ENCODE measurements at regions not wholly inside any gene's neighbourhood (a gene's known extent, or its start where the extent isn't known, plus 50 kb on each side); places are given as distances from the start of the nearest gene placed in this dataset.
"Not testable (repeated sequence)": the region's sequence is repeated elsewhere in the genome, so short reads cannot be mapped to it uniquely, and the experiment has no call there.

DNA sequence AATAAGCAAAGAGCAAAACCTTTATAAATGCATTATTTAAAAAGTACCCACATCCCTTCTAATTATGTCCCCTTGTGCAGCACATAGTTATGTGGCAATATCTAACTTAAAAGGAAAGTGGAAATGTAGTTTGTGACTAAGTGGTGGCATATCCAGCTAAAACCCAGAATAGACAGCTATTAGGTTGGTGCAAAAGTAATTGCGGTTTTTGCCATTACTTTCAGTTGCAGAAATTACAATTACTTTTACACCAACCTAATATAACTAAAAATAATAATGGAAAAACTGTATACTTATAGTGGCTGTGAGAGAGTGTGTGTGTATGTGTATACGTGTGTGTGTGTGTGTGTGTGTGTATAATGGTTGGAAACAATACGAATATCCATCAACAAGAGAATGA lies 1108.1 kb upstream of the CNTN5 start:
- Histone ChIP-seq H3K79me2 (ENCODE audit: low read length) (no peaks in the 10 kb centered on the region), H3K4me3 (ENCODE audit: low read length) (no peak overlapping the region), H3K4me1 (ENCODE audit: insufficient read depth, low read length) (no peaks in the 10 kb centered on the region), H3F3A (ENCODE audit: low read length, unreplicated experiment) (no peaks in the 10 kb centered on the region), H2AFZ (ENCODE audit: low read length) (no peak overlapping the region), H3K9me3 (ENCODE audit: low read length) (no peaks in the 10 kb centered on the region), H3K9ac (ENCODE audit: low read length) (no peak overlapping the region), H3K4me2 (ENCODE audit: low read length) (no peak overlapping the region), H3K9me2 (replicated peaks; ENCODE audit: low read length) (no peaks in the 10 kb centered on the region), H4K20me1 (ENCODE audit: low read length) (no peaks in the 10 kb centered on the region), H3K27ac (ENCODE audit: low read length) (no peak overlapping the region), H3K36me3 (ENCODE audit: low read depth, low read length) (no peaks in the 10 kb centered on the region), H3K27me3 (ENCODE audit: low read length) (no peaks in the 10 kb centered on the region)
- TF ChIP-seq EZH2phosphoT487 (IDR thresholded peaks at IDR 0.05; ENCODE audit: borderline replicate concordance, low read length) (no peak), EZH2 (IDR thresholded peaks at IDR 0.05; ENCODE audit: low read length, unreplicated experiment) (no peak)
- TF ChIP-seq, protein P1, sequence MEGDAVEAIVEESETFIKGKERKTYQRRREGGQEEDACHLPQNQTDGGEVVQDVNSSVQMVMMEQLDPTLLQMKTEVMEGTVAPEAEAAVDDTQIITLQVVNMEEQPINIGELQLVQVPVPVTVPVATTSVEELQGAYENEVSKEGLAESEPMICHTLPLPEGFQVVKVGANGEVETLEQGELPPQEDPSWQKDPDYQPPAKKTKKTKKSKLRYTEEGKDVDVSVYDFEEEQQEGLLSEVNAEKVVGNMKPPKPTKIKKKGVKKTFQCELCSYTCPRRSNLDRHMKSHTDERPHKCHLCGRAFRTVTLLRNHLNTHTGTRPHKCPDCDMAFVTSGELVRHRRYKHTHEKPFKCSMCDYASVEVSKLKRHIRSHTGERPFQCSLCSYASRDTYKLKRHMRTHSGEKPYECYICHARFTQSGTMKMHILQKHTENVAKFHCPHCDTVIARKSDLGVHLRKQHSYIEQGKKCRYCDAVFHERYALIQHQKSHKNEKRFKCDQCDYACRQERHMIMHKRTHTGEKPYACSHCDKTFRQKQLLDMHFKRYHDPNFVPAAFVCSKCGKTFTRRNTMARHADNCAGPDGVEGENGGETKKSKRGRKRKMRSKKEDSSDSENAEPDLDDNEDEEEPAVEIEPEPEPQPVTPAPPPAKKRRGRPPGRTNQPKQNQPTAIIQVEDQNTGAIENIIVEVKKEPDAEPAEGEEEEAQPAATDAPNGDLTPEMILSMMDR (conservative IDR thresholded peaks at IDR 0.05; ENCODE audit: low read depth, low read length): no peak
- intact Hi-C loops (cut with micrococcal nuclease): no loop called here
- ATAC-seq: no peak
- POLR2A ChIA-PET (ENCODE audit: unreplicated experiment): no interaction called here
- CTCF ChIA-PET: no interaction called here
- BruUV-seq (replicated peaks): no TSS peak
- DNase-seq: no peak

DNA sequence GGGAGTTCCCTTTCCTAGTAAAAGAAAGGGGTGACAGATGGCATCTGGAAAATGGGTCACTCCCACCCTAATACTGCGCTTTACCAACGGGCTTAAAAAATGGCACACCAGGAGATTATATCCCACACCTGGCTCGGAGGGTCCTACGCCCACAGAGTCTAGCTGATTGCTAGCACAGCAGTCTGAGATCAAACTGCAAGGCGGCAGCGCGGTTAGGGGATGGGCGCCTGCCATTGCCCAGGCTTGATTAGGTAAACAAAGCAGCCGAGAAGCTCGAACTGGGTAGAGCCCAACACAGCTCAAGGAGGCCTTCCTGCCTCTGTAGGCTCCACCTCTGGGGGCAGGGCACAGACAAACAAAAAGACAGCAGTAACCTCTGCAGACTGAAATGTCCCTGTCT lies 1097.8 kb upstream of the CNTN5 start:
- H3K4me3 ChIP-seq (ENCODE audit: low read length); H3K9me2 ChIP-seq (replicated peaks; ENCODE audit: low read length); H3K9me3 ChIP-seq (ENCODE audit: low read length); DNase-seq; intact Hi-C loops (cut with micrococcal nuclease); H3K36me3 ChIP-seq (ENCODE audit: low read depth, low read length); BruUV-seq (replicated peaks); H3K27ac ChIP-seq (ENCODE audit: low read length); POLR2A ChIA-PET (ENCODE audit: unreplicated experiment); H3K4me2 ChIP-seq (ENCODE audit: low read length); CTCF ChIA-PET; H3F3A ChIP-seq (ENCODE audit: low read length, unreplicated experiment); H4K20me1 ChIP-seq (ENCODE audit: low read length); H3K4me1 ChIP-seq (ENCODE audit: insufficient read depth, low read length); H2AFZ ChIP-seq (ENCODE audit: low read length); H3K79me2 ChIP-seq (ENCODE audit: low read length); H3K27me3 ChIP-seq (ENCODE audit: low read length); H3K9ac ChIP-seq (ENCODE audit: low read length); ATAC-seq: not testable (repeated sequence)

DNA sequence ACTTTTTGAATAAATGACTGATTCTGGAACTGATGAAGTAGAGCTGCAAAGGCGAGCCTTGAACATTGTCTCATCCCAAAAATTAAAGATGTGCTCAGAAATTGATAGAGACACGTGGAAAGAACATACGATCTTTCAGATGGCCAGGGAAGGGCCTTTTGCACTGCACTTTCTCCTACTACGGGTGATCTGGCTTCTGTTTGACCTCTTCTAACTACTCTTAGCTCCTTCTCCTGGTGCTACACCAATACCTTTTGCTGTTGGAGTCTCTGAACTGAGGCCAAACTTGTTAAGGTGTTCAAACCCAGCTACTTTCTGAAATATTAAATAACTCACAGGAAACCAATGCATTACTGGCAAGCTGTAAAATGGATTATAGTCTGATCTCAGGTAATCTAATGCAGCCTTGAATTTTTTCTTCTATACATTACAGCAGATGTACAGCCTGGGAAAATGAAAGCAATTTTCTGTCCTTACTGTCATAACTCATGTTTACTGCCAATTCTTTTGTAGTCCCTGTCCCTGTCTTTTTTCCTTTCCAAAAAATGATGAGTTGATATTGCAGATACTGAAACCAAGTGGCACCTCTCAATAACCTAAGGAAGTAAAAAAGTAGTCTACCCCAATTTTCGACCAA lies 1086.1 kb upstream of the CNTN5 start:
- ATAC-seq (no peak), DNase-seq (no peak)
- H3K79me2 ChIP-seq (ENCODE audit: low read length): no peaks in the 10 kb centered on the region
- no peak overlapping the region for H3K27ac ChIP-seq (ENCODE audit: low read length)
- H3K36me3 ChIP-seq (ENCODE audit: low read depth, low read length): no peaks in the 10 kb centered on the region
- ChIA-PET CTCF (no interaction called here), POLR2A (ENCODE audit: unreplicated experiment) (no interaction called here)
- H3K9me2 ChIP-seq (replicated peaks; ENCODE audit: low read length): no peaks in the 10 kb centered on the region
- H3K4me2 ChIP-seq (ENCODE audit: low read length): 0 out of 2 replicates have a peak overlapping the region, but pooled peaks have one; percentile 19
- no peak overlapping the region for H3K4me3 ChIP-seq (ENCODE audit: low read length)
- no peaks in the 10 kb centered on the region for H3K4me1 ChIP-seq (ENCODE audit: insufficient read depth, low read length)
- H3F3A ChIP-seq (ENCODE audit: low read length, unreplicated experiment): no peaks in the 10 kb centered on the region
- no peaks in the 10 kb centered on the region for H3K9me3 ChIP-seq (ENCODE audit: low read length)
- H2AFZ ChIP-seq (ENCODE audit: low read length): 0 out of 2 replicates have a peak overlapping the region, but pooled peaks have one; percentile 25
- no TSS peak for BruUV-seq (replicated peaks)
- no peaks in the 10 kb centered on the region for H3K27me3 ChIP-seq (ENCODE audit: low read length)
- TF ChIP-seq EZH2 (IDR thresholded peaks at IDR 0.05; ENCODE audit: low read length, unreplicated experiment) (no peak), EZH2phosphoT487 (IDR thresholded peaks at IDR 0.05; ENCODE audit: borderline replicate concordance, low read length) (no peak)
- TF ChIP-seq, protein P1 (conservative IDR thresholded peaks at IDR 0.05; ENCODE audit: low read depth, low read length): no peak
- H3K9ac ChIP-seq (ENCODE audit: low read length): no peak overlapping the region
- intact Hi-C loops (cut with micrococcal nuclease): no loop called here
- no peaks in the 10 kb centered on the region for H4K20me1 ChIP-seq (ENCODE audit: low read length)
